HT1080 (cell line): ENCODE measurements at regions not wholly inside any gene's neighbourhood (a gene's known extent, or its start where the extent isn't known, plus 50 kb on each side); places are given as distances from the start of the nearest gene placed in this dataset.
"Not testable (repeated sequence)": the region's sequence is repeated elsewhere in the genome, so short reads cannot be mapped to it uniquely, and the experiment has no call there.

Experiments used
- DNase-seq: peaks from one replicate; pipeline ENCODE4 v3.0.0-alpha.2; 2015; ENCODE audit warnings: low read depth

- no peak for DNase-seq
These were observed 452.8 kb upstream of the PTGER4 start for GRCh38 chr5:40226906-40227305.

GRCh38 chr5:40225147-40225546, 454.6 kb upstream of the PTGER4 start:
- not testable (repeated sequence) for DNase-seq

- peak; percentile 72 for DNase-seq
These were observed 455.3 kb upstream of the PTGER4 start for GRCh38 chr5:40224421-40224820.

GRCh38 chr5:40223884-40224402, 455.8 kb upstream of the PTGER4 start:
- peak; percentile 94 for DNase-seq

- peak; percentile 90 for DNase-seq
These were observed 457.9 kb upstream of the PTGER4 start for GRCh38 chr5:40221796-40222195.

GRCh38 chr5:40221255-40221654, 458.5 kb upstream of the PTGER4 start:
- no peak for DNase-seq

GRCh38 chr5:40220260-40220659, 459.5 kb upstream of the PTGER4 start:
- no peak for DNase-seq

- no peak for DNase-seq
These were observed 462.2 kb upstream of the PTGER4 start for GRCh38 chr5:40217553-40217952.

- no peak for DNase-seq
These were observed 469.0 kb upstream of the PTGER4 start for GRCh38 chr5:40210694-40211093.

GRCh38 chr5:40206030-40206429, 473.7 kb upstream of the PTGER4 start:
- DNase-seq = no peak

- no peak for DNase-seq
These were observed 475.6 kb upstream of the PTGER4 start for GRCh38 chr5:40204144-40204543.

- no peak for DNase-seq
These were observed 476.8 kb upstream of the PTGER4 start for GRCh38 chr5:40202814-40203440.

- DNase-seq = peak; percentile 57
These were observed 481.0 kb upstream of the PTGER4 start for GRCh38 chr5:40198736-40199135.

- not testable (repeated sequence) for DNase-seq
These were observed 484.1 kb upstream of the PTGER4 start for GRCh38 chr5:40195574-40195973.

GRCh38 chr5:40191150-40191549, 488.6 kb upstream of the PTGER4 start:
- DNase-seq = no peak

GRCh38 chr5:40172721-40173120, 507.0 kb upstream of the PTGER4 start:
- DNase-seq = peak; percentile 42

GRCh38 chr5:40171971-40172370, 507.7 kb upstream of the PTGER4 start:
- DNase-seq = peak; percentile 81

- DNase-seq = no peak
These were observed 512.4 kb upstream of the PTGER4 start for GRCh38 chr5:40167283-40167682.

- no peak for DNase-seq
These were observed 512.9 kb upstream of the PTGER4 start for GRCh38 chr5:40166802-40167201.

GRCh38 chr5:40165789-40166728, 513.7 kb upstream of the PTGER4 start:
- DNase-seq = no peak

GRCh38 chr5:40165106-40165788, 514.5 kb upstream of the PTGER4 start:
- DNase-seq = no peak

- DNase-seq = peak; percentile 10
These were observed 519.3 kb upstream of the PTGER4 start for GRCh38 chr5:40160435-40160834.
